Right cardiac atrium (tissue), 5 donors: ENCODE measurements at regions not wholly inside any gene's neighbourhood (a gene's known extent, or its start where the extent isn't known, plus 50 kb on each side); places are given as distances from the start of the nearest gene placed in this dataset.

Source experiments
- ATAC-seq, 2 donors: fragments of 200-7000 bp; cut with Tn5 transposase; one replicate each; pipeline versions ENCODE4 v1.8.0 to v1.9.1; 2020; ENCODE audit warnings: moderate library complexity in 2 of 2, mild to moderate bottlenecking in 1 of 2
- DNase-seq, 3 donors: peaks; one replicate each; pipeline ENCODE4 v3.0.0-alpha.2; 2020
- H3K27ac ChIP-seq: one replicate; pipeline ENCODE4 v1.5.1; 2013; ENCODE audit warnings: mild to moderate bottlenecking, low read length, control low read depth, moderate library complexity
- H3K27me3 ChIP-seq: one replicate; pipeline ENCODE4 v1.6.1; 2013; ENCODE audit not compliant: control insufficient read depth, insufficient read depth
- H3K4me1 ChIP-seq: one replicate; pipeline ENCODE4 v1.6.1; 2013; ENCODE audit warnings: low read length; ENCODE audit not compliant: control insufficient read depth, insufficient read depth
- H3K4me3 ChIP-seq: one replicate; pipeline ENCODE4 v1.5.1; 2013; ENCODE audit warnings: low read length, control low read depth
- H3K9me3 ChIP-seq: one replicate; pipeline ENCODE4 v1.6.1; 2013; ENCODE audit warnings: low read length; ENCODE audit not compliant: control insufficient read depth
- WGBS: extraction: QIAGEN DNeasy Blood & Tissue Kit; methylation state at CpG from one replicate; pipeline ENCODE4 v1.1.7; 2013; 5-methylcytosine and 5-hydroxymethylcytosine counted together
- intact Hi-C, 4 donors: fragments of 100-400 bp; cut with DNase I; formaldehyde crosslinking; loops; one replicate each; pipeline versions ENCODE4 v1.11.0 to v1.14.0; 2022 to 2023
- donor health status: healthy with polysubstance abuse.
- donor health status: DM: no; HTN: yes; CAD: no.
- donor health status: DM: no; HTN: no; CAD: no.
- donor health status: DM: no; HTN: yes; CAD: no; lungs with severe emphysema.
- donor health status: DM: yes; HTN: yes; CAD: no.

- Histone ChIP-seq H3K4me3 (no peak overlapping the region), H3K4me1 (no peaks in the 10 kb centered on the region), H3K27ac (no peak overlapping the region), H3K27me3 (no peaks in the 10 kb centered on the region), H3K9me3 (no peaks in the 10 kb centered on the region)
- ATAC-seq = no peak
- intact Hi-C loops = no loop called here
- no peak for DNase-seq
- 71% methylated on average over 2 of the region's 2 CpGs for WGBS
These were observed 683.5 kb upstream of the GRIA3 start for GRCh38 chrX:122500556-122500955.

- intact Hi-C loops = no loop called here
- WGBS = 48% methylated on average over 3 of the region's 3 CpGs
- ATAC-seq (no peak), DNase-seq (no peak)
- Histone ChIP-seq H3K9me3 (no peaks in the 10 kb centered on the region), H3K4me1 (no peaks in the 10 kb centered on the region), H3K27me3 (no peaks in the 10 kb centered on the region), H3K4me3 (no peak overlapping the region), H3K27ac (no peak overlapping the region)
These were observed 682.4 kb upstream of the GRIA3 start for GRCh38 chrX:122501652-122502051.

DNA sequence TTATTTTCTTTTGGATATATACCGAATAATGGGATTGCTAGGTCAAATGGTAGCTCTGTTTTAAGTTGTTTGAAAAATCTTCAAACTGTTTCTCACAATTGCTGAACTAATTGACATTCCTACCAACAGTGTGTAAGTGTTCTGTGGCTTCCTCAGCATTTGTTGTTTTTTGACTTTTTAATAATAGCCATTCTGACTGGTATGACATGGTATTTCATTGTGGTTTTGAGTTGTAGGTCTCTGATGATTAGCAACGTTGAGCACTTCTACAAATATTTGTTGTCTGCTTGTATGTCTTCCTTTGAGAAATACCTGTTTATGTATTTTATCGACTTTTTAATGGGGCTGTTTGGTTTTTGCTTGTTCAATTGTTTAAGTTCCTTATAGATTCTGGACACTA lies 680.1 kb upstream of the GRIA3 start:
- Histone ChIP-seq H3K27me3 (no peaks in the 10 kb centered on the region), H3K27ac (no peak overlapping the region), H3K9me3 (no peaks in the 10 kb centered on the region), H3K4me3 (no peak overlapping the region), H3K4me1 (no peaks in the 10 kb centered on the region)
- intact Hi-C loops = no loop called here
- WGBS = 60% methylated on average over 3 of the region's 3 CpGs
- ATAC-seq = no peak
- DNase-seq = no peak

DNA sequence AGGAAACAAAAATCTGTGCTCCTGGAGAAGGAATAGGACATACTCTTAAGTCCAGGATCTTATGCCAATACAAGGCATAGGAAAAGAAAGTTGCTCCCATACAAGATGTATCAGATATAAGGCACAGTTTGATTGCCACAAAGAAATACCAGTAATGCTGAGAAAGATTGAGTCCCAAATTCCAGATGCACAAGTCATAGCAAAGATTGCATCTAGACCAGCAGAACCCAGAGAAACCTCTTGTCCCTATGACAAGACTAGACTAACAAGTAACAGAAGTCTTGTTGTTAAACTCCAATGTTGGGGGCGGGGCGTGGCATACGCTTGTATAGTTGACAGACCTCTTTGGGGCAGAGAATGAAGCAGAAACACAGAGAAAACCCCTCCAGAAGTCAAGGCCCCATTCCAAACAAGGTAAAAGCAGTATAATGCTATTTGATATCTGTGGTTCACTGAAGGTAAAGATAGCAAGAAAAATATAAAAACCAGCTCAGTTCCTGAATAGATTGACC lies 671.5 kb upstream of the GRIA3 start:
- no peak overlapping the region for H3K4me3 ChIP-seq
- H3K27me3 ChIP-seq = no peaks in the 10 kb centered on the region
- no peak for DNase-seq
- intact Hi-C loops = no loop called here
- no peaks in the 10 kb centered on the region for H3K4me1 ChIP-seq
- no peaks in the 10 kb centered on the region for H3K9me3 ChIP-seq
- no peak for ATAC-seq
- 82% methylated on average over 3 of the region's 3 CpGs for WGBS
- H3K27ac ChIP-seq = no peak overlapping the region

DNA sequence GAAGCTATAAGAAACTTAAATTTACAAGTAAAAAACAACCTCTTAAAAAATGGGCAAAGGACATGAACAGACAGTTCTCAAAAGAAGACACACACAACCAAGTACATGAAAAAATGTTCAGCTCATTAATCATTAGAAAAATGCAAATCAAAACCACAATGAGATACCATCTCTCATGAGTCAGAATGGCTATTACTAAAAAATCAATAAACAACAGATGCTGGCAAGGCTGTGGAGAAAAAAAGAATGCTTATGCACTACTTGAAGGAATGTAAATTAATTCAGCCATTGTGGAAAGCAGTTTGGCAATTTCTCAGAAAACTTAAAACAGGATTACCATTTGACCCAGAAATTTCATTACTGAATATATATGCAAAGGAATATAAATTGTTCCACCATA lies 666.3 kb upstream of the GRIA3 start:
- H3K27ac ChIP-seq = no peak overlapping the region
- intact Hi-C loops = no loop called here
- H3K27me3 ChIP-seq = no peaks in the 10 kb centered on the region
- no peak for DNase-seq
- no peak for ATAC-seq
- no peaks in the 10 kb centered on the region for H3K4me1 ChIP-seq
- no peaks in the 10 kb centered on the region for H3K9me3 ChIP-seq
- no peak overlapping the region for H3K4me3 ChIP-seq

GRCh38 chrX:122545778-122546177 lies 638.3 kb upstream of the GRIA3 start:
- no peak overlapping the region for H3K4me3 ChIP-seq
- H3K27ac ChIP-seq = no peak overlapping the region
- no peaks in the 10 kb centered on the region for H3K27me3 ChIP-seq
- no peaks in the 10 kb centered on the region for H3K4me1 ChIP-seq
- ATAC-seq (no peak), DNase-seq (no peak)
- no peaks in the 10 kb centered on the region for H3K9me3 ChIP-seq
- intact Hi-C loops = no loop called here

DNA sequence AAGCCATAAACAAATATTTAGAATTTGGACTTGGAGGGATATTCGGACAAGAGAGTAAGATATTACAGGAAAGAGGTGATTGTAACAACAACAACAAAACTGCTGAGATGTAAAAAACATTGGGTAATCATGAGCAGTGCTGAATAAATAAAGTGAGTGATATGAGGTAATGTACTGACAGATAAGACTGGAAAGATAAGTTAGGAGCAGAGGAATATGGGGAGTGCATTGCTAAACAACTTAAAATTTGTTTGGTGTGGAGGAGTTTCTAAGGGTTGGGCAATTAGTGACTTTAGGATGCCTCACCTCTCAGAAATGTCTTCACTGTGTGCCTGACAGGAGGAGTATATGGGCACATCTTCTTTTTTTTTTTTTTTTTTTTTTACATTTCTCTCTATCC lies 637.8 kb upstream of the GRIA3 start:
- no peak for DNase-seq
- no peak for ATAC-seq
- no peak overlapping the region for H3K27ac ChIP-seq
- H3K4me3 ChIP-seq = no peak overlapping the region
- 73% methylated on average over 1 of the region's 1 CpG for WGBS
- intact Hi-C loops = no loop called here
- H3K4me1 ChIP-seq = no peaks in the 10 kb centered on the region
- H3K27me3 ChIP-seq = no peaks in the 10 kb centered on the region
- no peaks in the 10 kb centered on the region for H3K9me3 ChIP-seq

DNA sequence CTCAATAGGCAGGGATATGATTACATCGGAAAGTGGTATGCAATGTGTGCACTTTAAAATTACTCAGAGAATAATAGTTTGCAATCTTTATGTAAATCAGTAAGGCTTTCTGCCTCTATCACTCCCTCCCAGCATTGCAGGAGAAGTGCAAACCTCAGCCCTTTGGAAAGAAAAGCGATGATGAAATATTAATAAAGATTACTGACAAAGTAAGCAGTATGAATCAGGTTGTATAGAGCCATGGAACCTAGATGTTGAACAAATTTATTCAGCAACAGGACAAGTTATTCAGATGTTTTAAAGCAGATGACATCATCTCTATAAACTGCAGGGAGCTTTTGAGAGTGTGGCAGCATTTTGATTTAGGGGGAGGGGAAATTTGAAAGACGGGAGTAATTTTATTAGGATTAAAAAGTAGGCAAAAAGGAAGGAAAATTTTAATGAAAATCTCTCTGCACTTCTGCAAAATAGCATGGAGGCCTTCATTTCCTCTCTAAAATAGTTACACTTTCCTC lies 631.7 kb upstream of the GRIA3 start:
- H3K4me1 ChIP-seq = no peaks in the 10 kb centered on the region
- no peak overlapping the region for H3K27ac ChIP-seq
- H3K4me3 ChIP-seq = no peak overlapping the region
- no peaks in the 10 kb centered on the region for H3K27me3 ChIP-seq
- no peaks in the 10 kb centered on the region for H3K9me3 ChIP-seq
- 75% methylated on average over 3 of the region's 3 CpGs for WGBS
- intact Hi-C loops = no loop called here
- ATAC-seq (no peak), DNase-seq (no peak)

GRCh38 chrX:122555925-122556324 lies 628.2 kb upstream of the GRIA3 start:
- Histone ChIP-seq H3K9me3 (no peaks in the 10 kb centered on the region), H3K27me3 (no peaks in the 10 kb centered on the region), H3K4me3 (no peak overlapping the region), H3K27ac (no peak overlapping the region), H3K4me1 (no peaks in the 10 kb centered on the region)
- intact Hi-C loops = no loop called here
- no peak for DNase-seq
- no peak for ATAC-seq
- 67% methylated on average over 2 of the region's 2 CpGs for WGBS

DNA sequence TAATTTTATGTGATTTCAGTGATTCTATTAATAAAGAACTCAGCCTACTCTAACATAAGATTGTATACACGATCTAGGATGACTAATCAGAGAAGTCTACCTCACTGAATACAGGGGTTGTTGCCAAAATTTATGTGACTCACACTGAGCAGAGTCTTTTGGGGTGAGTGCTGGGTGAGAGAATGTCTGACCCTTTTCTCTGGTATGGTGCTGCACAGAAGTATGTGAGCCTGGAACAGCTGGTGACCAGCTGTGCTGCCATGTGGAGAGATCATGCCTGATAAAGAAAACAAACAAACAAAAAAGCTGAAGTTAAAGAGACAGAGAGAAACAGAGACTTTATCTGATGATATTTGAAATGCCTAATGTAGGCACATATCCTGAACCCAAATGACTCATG lies 618.1 kb upstream of the GRIA3 start:
- ATAC-seq = peak; percentile 36 to 43
- Histone ChIP-seq H3K27ac (no peak overlapping the region), H3K4me3 (no peak overlapping the region), H3K27me3 (no peaks in the 10 kb centered on the region), H3K9me3 (no peaks in the 10 kb centered on the region), H3K4me1 (no peaks in the 10 kb centered on the region)
- DNase-seq = peak in 1 of 3 donors; percentile 41
- intact Hi-C loops = no loop called here
- WGBS = 17% methylated on average over 1 of the region's 1 CpG

DNA sequence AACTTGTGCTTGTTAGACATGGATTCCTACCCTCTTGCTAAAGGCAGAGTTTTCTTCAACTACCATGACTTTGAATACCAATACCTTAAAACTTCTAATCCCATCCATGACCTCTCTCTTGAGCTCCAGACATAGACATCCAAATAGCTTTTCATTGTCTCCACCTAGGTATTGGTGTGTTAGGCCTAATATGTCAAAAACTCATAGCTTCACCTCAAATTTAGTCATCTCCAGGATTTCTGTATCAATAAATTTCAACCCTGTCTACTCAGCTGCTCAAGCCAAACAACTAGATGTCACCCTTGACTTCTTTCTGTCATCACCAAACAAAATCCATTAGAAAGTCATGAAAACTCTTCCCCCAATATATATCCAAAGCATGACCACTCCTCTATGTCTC lies 617.7 kb upstream of the GRIA3 start:
- no peak for DNase-seq
- no peak for ATAC-seq
- no peak overlapping the region for H3K27ac ChIP-seq
- intact Hi-C loops = no loop called here
- no peaks in the 10 kb centered on the region for H3K9me3 ChIP-seq
- H3K27me3 ChIP-seq = no peaks in the 10 kb centered on the region
- no peak overlapping the region for H3K4me3 ChIP-seq
- H3K4me1 ChIP-seq = no peaks in the 10 kb centered on the region

DNA sequence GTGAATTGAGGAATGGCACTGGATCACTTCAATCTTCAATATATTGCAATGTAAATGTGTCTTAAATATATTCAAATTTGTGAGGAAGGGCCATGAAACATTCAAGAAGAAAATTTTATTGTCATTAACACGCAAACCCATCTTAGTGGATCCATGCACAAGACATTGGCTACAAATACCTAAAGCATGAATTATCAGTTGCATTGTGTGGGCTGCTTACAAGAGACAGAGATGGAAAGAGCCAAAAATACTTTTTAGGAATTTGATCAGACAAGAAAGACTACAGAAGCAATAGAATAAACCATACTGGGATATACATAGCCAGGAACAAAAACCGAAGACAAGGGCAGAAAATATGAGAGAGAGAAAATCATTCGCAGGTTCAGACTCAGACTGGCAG lies 616.2 kb upstream of the GRIA3 start:
- 81% methylated on average over 3 of the region's 3 CpGs for WGBS
- DNase-seq (no peak), ATAC-seq (no peak)
- Histone ChIP-seq H3K4me3 (no peak overlapping the region), H3K4me1 (no peaks in the 10 kb centered on the region), H3K9me3 (no peaks in the 10 kb centered on the region), H3K27me3 (no peaks in the 10 kb centered on the region), H3K27ac (no peak overlapping the region)
- intact Hi-C loops = no loop called here
